Fibroblast of skin of left biceps (primary cell): ENCODE measurements at regions not wholly inside any gene's neighbourhood (a gene's known extent, or its start where the extent isn't known, plus 50 kb on each side); places are given as distances from the start of the nearest gene placed in this dataset.

Source experiments
- DNase-seq, 2 experiments: peaks; one replicate each; pipeline ENCODE4 v3.0.0-alpha.2; 2013; ENCODE audit warnings: low read depth in 2 of 2

DNA sequence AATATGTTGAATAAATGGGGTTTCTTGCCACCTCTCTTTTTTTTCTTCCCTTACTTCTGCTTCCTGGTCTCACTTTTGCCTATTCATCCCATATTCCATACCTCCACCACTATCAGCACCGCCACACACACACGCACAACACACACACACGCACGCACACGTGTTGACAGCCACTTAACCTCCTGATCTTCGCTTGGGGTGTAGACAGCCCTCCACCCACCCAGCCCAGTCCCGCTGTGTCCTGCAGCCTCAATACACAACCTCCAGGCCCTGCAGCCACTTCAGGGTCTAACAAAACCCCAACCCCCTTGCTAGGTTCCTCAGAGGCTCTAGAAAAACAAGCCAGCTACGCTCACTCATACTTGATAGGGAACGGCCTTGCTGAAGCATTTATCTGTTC, 72.3 kb downstream of the LINC00237 start:
- DNase-seq = no peak

DNA sequence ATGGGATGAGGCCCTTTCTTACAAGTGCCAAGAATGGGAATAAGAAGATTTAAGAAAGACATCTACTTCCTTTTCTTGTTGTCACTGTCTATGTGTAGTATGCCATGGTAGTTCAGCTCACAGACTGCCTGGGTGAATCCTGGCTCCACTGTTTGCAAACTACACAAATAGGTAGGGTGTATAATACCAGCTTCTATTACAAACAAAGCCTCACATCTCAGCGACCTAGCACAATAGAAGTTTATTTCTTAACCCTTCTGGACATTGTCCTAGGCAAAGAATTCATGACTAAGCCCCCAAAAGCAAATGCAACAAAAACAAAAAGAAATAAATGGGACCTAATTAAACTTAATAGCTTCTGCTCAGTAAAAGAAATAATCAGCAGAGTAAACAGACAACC, 74.5 kb downstream of the LINC00237 start:
- no peak for DNase-seq

DNA sequence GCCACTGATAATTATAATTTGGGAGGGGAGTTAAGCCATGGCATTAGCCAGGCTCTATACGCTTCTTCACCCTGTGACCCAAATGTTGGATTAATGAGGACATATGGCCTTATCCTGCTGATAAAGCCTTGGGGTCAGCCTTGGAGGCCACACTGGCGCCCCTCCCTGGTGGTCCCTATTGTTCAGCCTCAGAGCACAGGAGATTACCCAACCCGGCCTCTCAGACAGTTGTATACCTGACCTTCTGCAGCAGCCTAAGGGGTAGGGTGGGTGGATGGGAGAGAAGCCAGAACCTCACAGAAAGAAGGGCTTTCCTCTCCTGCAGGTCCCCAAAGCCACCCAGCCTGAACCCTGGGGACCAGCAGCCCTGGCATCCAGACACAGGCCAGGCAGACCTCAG, 76.8 kb downstream of the LINC00237 start:
- no peak for DNase-seq

DNA sequence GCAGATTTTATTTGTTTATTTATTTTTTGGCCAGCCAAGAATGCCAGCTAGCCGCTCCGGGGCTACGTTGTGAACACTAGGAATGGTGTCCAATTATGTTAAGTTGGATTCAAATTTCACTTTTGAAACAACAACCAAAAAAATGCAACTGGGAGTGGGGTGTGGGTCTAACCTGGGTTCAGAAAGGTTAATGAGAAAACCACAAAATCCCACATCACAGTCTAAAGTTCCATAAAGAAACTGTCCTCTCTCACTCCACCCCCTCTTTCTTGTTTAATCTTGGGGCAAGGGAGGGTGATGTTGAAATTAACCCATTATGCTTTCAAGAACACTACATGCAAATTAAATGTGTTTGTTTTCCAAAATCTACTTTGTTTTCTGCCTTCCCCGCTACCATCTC, 77.2 kb downstream of the LINC00237 start:
- no peak for DNase-seq

DNA sequence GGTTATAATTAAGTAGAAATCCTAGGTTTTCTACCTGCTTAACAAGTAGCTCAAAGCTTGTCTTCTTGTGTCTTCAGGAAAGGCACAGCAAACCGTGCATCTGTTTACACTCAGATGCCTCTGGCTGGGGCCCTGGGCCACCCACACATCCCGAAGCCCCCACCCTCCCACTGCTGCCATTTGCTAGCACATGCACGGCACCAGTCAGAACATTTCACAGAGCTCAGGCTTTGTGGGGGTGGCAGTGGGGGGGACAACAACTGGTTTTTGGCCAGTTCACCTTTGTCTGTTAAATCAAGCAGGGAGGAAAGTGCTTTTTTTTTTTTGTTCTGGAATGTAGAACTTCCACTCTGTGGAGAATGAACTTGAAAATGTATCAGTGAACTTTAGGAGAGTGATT, 77.7 kb downstream of the LINC00237 start:
- no peak for DNase-seq

DNA sequence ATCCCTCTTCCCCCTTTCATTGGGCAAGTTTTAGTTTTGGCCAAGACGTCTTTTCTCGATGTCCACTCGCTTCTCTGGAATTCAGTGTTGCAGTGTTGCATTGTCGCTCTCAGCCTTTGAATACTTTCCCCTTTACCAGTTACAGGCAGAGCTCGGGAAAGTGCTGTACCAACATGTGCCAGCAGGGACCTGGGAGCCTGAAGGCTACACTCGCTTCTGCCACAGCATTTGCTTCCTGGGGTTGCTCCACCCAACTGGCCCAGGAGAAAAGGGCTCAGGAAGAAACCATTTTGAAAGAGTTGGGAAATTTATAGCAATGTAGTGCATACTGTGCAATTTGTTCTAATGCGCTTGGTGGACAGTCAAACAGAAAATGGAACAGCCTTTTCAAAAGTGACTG, 78.6 kb downstream of the LINC00237 start:
- DNase-seq = no peak

DNA sequence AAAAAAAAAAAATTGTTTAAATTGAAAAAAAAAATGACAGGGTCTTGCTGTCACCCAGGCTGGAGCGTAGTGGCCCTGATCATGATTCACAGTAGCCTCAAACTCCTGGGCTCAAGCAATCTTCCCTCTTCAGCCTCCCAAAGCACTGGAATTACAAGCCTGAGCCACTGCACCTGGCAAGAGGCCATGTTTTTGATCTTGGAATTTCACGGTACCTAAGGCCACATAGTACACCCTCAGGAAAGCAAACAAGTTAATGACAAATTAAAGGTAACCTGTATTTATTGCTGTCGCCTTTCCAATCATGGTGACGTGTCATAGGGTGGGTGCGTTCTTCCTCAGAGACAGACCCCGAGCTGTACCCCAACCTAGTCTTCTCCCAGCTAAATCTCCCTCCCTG, 79.2 kb downstream of the LINC00237 start:
- DNase-seq = no peak

DNA sequence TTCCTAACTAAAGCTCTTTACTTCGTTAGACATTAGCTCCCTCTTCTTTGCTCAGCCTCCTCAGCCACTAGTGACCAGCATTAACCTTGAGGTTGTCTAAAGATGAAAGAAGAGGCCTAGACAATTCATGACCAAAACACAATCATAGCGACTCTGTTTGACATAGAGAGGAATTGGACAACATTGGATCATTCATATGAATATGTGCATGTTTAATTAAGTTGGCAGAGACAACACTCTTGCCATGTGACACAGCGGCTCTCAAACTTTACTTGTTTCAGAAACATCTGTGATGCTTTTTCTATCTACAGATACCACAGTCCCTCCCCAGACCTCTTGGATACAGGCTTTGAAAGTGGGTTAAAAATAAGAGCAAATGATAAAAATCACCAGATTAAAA, 81.7 kb downstream of the LINC00237 start:
- no peak for DNase-seq

DNA sequence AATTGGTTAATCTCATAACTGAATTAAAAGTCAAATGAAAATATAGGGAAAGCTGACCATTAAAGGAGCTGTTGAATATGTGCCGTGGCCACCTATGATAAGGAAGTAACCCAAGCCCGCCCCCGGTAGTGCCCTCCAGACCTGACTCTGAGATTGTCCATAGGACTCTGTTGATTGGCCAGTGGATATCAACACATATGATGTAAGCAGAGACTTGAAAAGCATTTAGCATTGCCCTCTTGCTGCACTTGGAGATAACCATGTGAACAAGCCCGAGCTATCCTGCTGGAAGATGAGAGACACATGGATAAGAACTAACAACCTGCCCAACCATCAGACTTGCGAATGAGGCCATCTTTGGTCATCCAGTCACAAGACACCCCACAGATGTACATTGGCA, 83.2 kb downstream of the LINC00237 start:
- no peak for DNase-seq

DNA sequence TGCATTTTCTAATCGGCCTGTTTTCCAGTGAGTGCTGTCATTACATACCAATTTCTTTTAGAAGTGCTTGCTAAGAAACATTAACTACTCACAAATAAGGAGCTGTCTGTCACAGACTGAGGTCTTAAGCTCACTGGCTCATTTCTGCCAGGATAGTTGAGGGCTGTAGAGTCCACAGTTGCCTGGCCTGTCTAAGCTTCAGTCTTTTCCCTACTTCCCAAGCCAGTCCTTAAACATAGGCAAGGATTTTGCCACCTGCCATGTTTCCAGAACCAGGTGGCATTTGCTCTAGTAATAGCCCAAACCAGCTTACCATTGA, 84.7 kb downstream of the LINC00237 start:
- DNase-seq = no peak

DNA sequence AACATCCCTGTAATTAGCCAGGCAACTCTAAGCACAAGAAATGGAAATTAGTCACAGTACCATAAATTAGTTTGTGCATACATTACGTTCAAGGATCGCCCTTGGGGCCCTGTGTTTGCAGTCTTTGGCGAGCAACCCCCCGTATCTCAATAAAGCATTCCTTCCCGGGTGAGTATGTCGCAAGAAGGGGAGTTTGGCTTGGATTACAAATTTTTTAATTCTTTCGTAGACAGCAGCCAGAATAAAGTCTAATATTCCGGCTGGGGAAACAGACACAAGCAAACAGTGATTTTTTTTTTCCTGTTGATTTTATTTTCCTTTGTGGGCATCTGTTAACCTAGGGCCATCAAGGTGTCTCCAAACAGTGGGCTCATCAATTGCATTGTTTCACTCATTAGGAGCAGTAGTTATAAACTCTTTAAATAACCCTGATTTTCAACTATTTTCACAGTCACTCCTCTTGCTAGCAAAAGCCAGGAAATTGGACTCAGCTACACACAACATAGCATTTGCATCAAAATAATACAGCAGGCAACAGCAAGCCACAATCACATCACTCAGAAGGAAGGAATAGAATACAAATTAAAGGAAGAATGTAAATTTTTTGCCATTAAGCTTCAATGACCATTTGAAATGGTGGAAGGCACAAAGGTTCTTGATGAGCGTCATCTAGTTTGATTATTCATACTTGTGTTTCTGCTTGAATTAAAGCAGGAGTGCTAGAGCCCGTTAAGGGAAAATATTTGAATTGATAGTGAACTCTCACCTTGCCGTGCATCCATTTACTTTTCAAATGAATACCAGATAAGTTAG, 85.3 kb downstream of the LINC00237 start:
- DNase-seq = peak in 1 of 2 experiments; percentile 4

DNA sequence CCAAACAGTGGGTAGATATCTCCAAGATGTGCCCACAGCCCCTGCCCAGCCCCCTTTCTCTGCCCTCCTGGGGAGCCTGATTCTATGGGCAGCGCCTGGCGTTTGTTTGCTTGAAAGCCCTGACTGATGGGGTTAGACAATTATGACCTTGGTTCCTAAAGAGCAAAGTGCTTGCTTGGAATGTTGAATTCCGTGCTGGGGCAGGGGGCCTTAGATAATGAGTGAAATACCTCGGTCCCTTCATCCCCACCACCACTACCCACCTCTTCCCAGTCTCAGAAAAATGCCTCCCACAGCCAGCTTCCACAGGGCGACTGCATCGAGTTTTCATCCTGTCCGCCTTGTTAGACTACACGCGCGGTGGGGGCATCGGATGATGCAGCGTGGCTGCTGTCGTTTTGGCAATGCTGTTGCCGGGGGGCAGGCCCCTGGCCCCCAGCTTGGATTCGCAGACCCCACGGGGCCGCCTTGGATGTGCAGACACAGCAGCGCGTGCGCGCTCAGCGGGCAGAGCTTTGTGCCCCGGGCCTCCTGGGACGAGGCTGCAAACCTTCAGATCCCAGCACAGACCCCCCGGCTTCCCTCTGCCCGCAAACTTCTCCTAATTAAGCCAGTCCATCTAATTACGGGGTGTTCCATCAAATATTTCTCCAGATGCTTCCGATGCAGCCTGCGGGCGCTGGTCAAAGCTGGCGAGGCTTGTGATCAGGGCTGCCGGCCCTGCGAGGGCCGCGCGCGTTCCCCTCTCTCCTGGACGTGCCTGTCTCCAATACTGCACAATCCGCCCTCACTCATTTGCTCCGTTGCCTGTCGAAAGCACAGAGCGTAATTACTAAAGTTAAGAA, 86.1 kb downstream of the LINC00237 start:
- DNase-seq = no peak

DNA sequence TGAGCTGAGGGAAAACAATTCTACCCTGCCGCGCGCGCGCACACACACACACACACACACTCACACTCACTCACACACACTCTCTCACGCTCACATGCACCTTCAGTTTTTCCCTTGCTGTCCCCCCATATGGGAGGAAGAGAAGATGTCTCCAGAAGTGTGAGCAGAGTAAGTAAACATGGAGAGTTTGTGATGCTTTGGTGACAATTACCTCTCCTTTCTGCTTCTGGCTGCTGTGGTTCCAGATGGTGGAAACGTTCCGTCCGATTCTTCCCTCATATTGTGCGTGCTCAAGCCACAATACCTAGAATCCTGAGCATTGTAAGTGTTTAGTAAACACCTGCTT, 86.7 kb downstream of the LINC00237 start:
- DNase-seq = no peak

DNA sequence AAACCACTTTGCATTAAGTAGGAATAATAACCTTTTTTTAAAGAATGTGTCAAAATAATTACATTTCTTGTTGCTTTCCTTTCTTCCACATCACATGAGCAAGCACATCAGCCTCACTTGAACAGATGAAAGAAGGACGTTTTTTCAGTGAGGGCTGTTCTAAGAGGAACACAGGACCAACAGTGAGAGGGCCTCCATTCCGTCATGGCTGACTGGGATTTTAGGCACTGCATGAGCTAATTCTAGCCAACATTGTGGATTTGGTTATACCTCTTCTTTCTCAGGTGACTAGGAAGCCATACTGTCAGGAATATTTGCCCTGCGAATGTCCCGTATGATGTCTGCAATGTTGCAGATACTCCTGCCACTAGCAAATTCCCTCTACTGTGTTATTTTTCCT, 87.6 kb downstream of the LINC00237 start:
- DNase-seq = no peak

DNA sequence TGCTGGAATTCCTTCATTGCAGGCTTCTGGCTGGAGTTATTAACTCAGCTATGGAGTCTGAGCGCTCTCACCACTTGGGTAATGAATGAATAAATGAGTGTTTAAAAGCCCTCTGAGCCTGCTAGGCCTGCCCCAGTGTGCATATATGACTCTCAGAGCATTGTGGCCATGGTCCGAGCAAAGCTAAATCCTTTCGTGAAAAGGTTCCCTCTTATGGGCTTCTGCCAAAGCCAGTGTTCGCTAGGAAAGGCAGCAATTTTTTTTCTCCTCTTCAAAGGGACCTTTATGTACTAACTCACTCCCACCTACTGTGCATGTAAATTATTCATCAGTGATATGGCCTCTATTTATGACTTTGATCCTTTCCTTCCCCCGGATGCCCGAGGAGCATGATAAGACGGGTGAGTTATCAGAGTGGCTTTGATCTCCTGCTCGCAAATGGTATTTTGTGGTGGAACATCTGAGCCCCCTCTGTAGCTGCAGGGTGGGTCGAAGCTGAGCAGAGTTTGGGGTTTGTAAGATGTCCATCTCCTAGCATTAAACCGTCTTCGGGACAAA, 88.6 kb downstream of the LINC00237 start:
- no peak for DNase-seq

DNA sequence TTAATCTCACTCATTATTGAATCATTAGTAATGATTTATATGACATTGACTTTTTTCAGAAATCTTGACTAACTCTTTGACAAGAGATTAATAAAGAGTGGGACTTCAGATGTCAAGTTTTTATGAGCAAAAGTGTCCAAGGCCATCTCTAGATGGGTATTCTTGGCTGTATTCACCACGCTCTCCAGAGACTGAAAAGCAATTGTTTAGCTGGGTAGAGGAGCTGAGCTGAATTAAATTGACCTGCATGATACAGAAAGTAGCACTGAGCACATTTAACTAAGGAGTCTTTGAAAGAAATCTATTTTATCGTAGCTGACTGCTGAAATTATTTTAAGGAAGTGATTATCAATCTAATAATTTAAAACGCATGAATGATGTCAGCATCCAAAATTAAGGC, 89.4 kb downstream of the LINC00237 start:
- no peak for DNase-seq

DNA sequence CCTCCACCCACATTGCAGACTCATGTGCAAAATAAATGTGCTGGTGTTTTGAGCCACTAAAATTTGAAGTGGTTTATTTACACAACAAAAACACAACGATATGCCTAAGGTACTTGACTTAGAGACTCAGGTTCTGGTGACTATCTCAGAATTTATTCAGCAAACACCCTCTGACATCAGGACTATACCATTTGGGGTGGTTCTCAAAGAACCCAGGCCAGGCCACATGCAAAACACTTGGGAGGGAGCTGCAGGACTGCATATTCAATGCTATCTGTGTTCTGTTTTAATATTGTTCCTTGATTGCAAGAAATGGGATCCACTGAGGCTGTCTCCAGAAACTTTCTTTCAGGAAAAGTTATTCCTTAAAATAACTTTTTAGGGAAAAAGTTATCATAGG, 91.6 kb downstream of the LINC00237 start:
- DNase-seq = no peak

DNA sequence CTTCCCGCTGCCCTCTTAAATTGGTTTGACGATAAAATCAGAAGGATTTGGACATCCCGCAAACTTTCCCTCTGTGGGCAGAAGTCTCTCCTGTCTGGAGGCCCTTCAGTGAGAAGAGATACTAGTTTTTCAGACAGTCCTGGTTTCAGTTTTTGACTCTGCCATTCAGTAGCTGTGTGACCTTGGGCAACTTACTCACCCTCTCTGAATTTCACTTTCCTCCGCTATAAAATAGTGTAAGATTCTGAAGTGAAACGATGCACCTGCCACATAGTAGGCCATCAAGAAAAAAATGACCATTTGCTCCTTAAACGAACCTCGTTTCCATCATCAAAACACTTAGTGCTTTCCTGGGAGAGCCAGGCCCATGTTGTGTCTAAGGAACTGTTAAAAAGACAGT, 97.2 kb downstream of the LINC00237 start:
- no peak for DNase-seq

DNA sequence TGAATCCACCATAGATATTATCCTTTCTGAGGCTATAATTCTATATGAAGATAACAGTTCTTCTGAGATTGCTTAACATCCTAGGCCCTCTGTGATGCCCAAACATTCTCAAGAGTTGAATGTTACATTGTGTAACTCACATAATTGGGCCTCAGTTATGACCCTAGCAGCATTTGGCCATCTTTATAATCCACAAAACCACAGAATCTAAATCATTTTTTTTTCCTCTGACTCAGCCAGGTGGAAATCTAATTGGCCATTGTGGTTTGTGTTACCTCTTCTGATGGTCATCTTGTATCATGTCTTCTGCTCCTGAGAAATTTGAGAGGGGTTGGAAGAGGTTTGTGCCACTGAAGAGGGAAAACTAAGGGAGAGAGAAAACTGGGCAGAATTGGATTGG, 99.5 kb downstream of the LINC00237 start:
- DNase-seq = no peak

DNA sequence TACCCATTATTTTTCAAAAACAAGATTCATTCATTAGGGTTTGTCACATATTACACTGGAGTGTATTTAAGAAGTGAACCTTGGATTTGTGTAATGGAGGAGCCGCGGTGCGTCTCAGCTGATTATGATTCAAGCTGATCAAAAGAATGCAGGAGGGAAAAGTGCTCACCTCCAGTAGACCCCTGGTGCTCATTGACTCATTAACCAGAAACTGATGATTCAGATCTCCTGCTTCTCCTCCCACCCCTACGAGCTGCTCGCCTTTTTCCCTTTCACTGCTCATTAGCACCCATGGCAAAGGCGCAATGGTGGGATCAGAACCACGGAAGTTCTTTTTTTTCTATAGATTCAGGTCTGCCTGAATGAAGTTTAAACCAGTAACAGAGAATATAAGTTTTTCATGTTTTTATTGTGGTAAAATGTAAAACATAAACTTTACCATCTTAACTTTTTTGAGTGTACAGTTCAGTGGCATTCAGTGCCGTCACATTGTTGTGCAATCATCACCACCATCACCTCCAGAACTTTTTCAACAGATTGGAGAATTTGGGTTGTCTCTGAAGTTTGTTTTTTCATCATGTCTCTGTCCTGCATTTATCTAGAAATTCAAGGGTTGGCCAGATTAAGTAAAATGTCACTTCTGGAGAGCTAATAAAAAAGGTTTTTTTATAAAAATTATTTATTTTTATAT, 101.6 kb downstream of the LINC00237 start:
- DNase-seq = no peak

DNA sequence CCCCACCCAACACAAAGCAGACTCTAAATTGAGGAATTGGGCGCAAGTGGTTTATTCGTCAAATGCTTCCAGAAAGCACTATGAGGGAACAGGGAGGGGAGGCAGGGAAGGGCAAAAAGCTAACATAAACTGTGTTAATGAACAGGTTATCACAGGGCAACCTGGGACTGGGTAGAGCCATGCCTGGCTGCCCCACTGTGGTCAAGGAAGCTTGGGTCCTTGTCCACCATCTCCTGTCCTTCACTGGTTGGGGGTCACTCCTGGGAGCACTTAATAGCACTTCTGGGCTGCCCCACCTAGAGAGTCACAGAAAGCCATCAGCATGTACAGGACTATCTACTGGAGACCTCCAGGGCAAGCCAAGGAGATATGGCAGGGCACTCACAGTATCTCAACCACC, 102.3 kb downstream of the LINC00237 start:
- no peak for DNase-seq

DNA sequence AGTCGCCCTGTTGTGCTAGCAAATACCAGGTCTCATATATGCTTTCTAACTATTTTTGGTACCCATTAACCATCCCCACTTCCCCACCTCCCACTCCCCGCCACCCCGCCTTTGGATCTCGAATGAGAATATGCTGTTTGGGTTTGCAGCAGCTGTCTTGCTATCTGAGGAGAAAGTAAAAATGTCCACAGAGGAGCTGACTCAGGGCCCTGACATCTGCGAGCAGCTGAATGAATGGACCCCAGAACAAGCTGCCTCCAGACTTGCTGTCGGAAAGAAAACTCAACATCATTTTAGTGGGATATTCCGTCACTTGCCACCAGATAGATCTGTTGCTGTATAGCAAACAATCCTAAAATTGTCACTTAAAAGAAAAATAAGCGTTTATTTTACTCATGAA, 103.7 kb downstream of the LINC00237 start:
- no peak for DNase-seq

DNA sequence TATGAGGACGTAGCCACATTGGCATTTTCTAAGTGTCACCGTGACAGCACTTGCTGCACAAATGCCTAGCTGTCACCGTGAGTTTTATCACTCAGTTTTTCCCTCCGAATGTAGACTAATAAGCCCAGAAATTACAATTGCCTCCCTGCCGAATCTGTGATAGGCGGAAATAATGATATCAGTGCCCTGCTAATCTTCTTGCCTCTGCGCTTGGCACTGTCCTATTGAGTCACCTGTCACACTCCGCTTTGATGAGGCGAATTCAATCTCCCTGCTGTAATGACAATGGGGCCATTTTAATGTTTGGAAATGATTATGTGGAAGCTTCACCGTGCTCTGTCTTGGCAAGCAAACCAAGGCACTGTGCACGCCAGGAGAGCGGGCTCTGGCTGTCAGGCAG, 112.8 kb downstream of the LINC00237 start:
- DNase-seq = no peak
